ENCODE measurements at regions not wholly inside any gene's neighbourhood (a gene's known extent, or its start where the extent isn't known, plus 50 kb on each side); places are given as distances from the start of the nearest gene placed in this dataset.

DNA sequence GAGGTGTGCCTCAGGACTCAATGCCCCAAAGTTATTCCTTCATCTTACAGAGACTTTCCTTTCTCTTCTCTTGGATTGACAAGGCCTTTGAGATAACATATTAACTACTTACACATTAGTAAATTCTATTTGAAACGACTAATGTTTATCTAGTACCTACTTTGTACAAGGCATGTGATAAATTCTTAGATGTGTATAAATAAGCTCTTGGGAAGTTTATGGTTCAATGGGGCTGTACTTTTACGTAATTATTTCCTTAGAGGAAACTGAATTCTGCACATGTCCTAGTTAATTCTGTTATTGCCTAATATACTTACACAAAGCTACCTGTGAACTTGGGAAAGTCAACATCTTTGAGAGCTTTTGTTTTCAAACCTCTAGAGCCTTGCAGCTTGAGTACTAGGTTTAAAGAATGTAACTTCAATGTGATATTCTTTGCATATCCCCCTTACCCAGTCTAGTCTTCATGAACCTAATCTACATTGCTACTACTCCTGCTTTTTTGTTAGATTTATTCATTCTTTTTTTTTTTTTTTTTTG, 58.5 kb upstream of the RAP2B start:
- ChIA-PET POLR2A (ENCODE audit: low non-redundant PET) (no interaction called here), CTCF (no interaction called here)
- H3K27ac ChIP-seq, result no peak overlapping the region
- DNase-seq (ENCODE audit: low spot score), result no peak
- TF ChIP-seq, protein P1, sequence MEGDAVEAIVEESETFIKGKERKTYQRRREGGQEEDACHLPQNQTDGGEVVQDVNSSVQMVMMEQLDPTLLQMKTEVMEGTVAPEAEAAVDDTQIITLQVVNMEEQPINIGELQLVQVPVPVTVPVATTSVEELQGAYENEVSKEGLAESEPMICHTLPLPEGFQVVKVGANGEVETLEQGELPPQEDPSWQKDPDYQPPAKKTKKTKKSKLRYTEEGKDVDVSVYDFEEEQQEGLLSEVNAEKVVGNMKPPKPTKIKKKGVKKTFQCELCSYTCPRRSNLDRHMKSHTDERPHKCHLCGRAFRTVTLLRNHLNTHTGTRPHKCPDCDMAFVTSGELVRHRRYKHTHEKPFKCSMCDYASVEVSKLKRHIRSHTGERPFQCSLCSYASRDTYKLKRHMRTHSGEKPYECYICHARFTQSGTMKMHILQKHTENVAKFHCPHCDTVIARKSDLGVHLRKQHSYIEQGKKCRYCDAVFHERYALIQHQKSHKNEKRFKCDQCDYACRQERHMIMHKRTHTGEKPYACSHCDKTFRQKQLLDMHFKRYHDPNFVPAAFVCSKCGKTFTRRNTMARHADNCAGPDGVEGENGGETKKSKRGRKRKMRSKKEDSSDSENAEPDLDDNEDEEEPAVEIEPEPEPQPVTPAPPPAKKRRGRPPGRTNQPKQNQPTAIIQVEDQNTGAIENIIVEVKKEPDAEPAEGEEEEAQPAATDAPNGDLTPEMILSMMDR (conservative IDR thresholded peaks at IDR 0.05; ENCODE audit: low read depth), result no peak

DNA sequence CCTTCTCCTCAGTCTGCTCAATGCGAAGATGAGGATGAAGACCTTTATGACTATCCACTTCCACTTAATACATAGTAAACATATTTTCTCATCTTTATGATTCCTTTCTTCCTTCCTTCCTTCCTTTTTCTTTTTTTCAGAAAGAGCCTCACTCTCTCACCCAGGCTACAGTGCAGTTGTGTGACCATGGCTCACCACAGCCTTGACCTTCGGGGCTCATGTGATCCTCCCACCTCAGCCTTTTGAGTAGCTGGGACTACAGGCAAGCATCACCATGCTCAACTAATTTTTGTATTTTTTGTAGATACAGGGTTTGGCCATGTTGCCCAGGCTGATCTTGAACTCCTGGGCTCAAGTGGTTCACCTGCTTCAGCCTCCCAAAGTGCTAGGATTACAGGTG, 52.0 kb upstream of the RAP2B start:
- TF ChIP-seq, protein P1 (conservative IDR thresholded peaks at IDR 0.05; ENCODE audit: low read depth), result no peak
- CTCF ChIA-PET, result no interaction called here
- H3K27ac ChIP-seq, result no peak overlapping the region
- DNase-seq (ENCODE audit: low spot score), result no peak
- POLR2A ChIA-PET (ENCODE audit: low non-redundant PET), result no interaction called here

DNA sequence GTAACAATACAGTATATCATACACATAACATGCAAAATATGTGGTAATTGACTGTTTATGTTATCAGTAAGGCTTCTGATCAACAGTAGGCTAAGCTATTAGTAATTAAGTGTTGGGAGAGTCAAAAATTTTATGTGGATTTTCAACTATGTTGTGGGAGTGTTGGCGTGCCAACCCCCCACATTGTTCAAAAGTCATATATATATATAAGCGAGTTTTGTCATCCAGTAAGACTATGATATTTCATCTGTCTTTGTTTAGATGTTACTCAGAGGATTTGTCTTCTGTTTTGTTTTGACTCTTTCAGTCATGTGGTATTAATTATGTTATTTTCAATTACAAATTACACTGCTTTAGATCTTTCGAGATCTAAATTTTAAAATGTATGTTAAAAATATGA, 51.0 kb upstream of the RAP2B start:
- TF ChIP-seq, protein P1 (conservative IDR thresholded peaks at IDR 0.05; ENCODE audit: low read depth), result no peak
- no peak overlapping the region for H3K27ac ChIP-seq
- DNase-seq (ENCODE audit: low spot score), result no peak
- ChIA-PET POLR2A (ENCODE audit: low non-redundant PET) (no interaction called here), CTCF (no interaction called here)
